PC-9 (cell line): ENCODE measurements at regions not wholly inside any gene's neighbourhood (a gene's known extent, or its start where the extent isn't known, plus 50 kb on each side); places are given as distances from the start of the nearest gene placed in this dataset.

Experiments used
- CTCF ChIP-seq: fragments of 200-600 bp; sonication (generic); conservative IDR thresholded peaks from 2 replicates; pipeline ENCODE4 v1.6.1; 2017; ENCODE audit warnings: mixed run types, antibody characterized with exemption, mild to moderate bottlenecking, moderate library complexity
- EZH2 ChIP-seq: fragments of 200-600 bp; sonication (generic); IDR thresholded peaks from 2 replicates; pipeline ENCODE4 v1.8.0; 2017; ENCODE audit warnings: antibody characterized with exemption, low read depth

- TF ChIP-seq CTCF, result no peak
- TF ChIP-seq EZH2, result no peak
Observed at GRCh38 chrX:134721766-134722532, 63.7 kb upstream of the PLAC1 start.
